Stomach (tissue), 4 donors: ENCODE measurements at regions not wholly inside any gene's neighbourhood (a gene's known extent, or its start where the extent isn't known, plus 50 kb on each side); places are given as distances from the start of the nearest gene placed in this dataset.

Experiments used
- POLR2A ChIP-seq, 4 donors: fragments of 450-650 bp; IDR thresholded peaks; one replicate each; pipeline ENCODE4 v1.6.1; 2016; ENCODE audit warnings: antibody characterized with exemption in 4 of 4, control low read depth in 2 of 4, mild to moderate bottlenecking in 1 of 4, moderate library complexity in 1 of 4
- POLR2AphosphoS5 ChIP-seq, 3 donors: sonication (generic); formaldehyde crosslinking; IDR thresholded peaks; one replicate each; pipeline ENCODE4 v1.6.1; 2016; ENCODE audit warnings: antibody characterized with exemption in 3 of 3
- TF ChIP-seq, protein P1 (sequence below), 7 experiments: fragments of 450-650 bp in 4 of 7; fragments of 200-600 bp in 3 of 7; sonication (generic) in 3 of 7; IDR thresholded peaks; one replicate each; pipeline ENCODE4 v1.5.1; 2016 to 2019; ENCODE audit warnings: antibody characterized with exemption in 7 of 7, control low read depth in 2 of 7, mild to moderate bottlenecking in 1 of 7

GRCh38 chr12:124664395-124665111 is 97.1 kb upstream of the NCOR2 start:
- TF ChIP-seq, protein P1, sequence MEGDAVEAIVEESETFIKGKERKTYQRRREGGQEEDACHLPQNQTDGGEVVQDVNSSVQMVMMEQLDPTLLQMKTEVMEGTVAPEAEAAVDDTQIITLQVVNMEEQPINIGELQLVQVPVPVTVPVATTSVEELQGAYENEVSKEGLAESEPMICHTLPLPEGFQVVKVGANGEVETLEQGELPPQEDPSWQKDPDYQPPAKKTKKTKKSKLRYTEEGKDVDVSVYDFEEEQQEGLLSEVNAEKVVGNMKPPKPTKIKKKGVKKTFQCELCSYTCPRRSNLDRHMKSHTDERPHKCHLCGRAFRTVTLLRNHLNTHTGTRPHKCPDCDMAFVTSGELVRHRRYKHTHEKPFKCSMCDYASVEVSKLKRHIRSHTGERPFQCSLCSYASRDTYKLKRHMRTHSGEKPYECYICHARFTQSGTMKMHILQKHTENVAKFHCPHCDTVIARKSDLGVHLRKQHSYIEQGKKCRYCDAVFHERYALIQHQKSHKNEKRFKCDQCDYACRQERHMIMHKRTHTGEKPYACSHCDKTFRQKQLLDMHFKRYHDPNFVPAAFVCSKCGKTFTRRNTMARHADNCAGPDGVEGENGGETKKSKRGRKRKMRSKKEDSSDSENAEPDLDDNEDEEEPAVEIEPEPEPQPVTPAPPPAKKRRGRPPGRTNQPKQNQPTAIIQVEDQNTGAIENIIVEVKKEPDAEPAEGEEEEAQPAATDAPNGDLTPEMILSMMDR (IDR thresholded peaks at IDR 0.05): no peak
- TF ChIP-seq POLR2A (IDR thresholded peaks at IDR 0.05) (no peak), POLR2AphosphoS5 (IDR thresholded peaks at IDR 0.05) (no peak)
